ENCODE measurements at regions not wholly inside any gene's neighbourhood (a gene's known extent, or its start where the extent isn't known, plus 50 kb on each side); places are given as distances from the start of the nearest gene placed in this dataset.

DNA sequence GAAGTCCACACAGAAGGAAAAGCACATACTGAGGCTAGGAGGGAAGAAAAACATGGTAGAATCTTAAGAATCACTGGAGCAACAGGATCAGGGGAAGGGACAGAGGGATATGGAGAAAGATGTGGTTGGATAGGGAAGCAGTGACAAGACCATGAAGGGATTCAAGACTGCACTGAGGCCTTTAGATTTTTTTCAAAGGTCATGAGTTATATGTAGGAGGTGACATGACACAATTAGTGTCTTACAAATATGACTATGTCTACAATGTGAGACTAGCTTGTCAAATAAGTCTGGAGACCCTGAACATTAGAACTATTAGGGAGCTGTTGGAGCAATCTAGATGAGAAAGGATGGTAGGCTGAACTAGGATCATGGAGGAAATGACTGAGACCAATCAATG is 1130.3 kb upstream of the ZEB2 start:
- DNase-seq = no peak

DNA sequence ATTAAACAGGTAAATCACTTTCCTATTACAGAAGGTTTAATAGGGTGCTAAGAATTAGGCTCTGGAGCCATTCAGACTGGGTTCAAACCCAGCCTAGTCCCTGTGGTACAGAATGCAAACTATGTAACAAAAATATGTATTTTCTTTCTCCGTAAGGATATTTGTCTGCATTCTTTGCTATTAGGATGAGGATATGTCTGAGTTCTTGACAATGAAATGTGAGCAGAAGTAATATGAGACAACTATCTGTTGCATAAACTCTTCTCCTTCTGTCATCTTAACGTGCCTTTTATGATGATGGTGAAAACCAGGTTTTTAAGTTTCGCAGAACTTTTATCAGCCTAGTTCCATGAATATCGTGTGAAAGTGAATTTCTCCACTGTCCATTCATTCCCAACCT is 1129.1 kb upstream of the ZEB2 start:
- DNase-seq = no peak

DNA sequence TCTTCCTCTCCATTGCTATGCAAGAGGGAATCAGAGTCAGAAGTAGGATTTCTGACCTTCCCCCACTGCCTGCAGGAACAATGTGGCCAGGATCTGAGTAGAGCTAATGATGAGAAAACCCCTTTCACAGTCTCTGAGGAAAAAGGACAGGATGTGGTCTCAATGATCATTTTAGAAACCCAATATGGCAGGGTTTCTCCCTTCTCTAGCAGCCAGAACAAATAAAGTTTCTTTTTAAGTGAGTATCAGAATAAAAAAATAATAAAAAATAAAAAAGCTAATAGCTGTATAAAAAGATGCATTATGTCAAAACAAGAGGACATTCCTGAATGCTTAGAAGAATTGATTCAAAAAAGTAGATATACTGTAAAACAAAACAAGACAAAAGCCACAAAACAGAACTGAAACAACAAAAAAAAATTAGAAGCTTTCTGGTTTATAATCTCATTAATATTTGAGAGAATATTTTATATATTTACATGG is 1124.9 kb upstream of the ZEB2 start:
- DNase-seq = no peak

DNA sequence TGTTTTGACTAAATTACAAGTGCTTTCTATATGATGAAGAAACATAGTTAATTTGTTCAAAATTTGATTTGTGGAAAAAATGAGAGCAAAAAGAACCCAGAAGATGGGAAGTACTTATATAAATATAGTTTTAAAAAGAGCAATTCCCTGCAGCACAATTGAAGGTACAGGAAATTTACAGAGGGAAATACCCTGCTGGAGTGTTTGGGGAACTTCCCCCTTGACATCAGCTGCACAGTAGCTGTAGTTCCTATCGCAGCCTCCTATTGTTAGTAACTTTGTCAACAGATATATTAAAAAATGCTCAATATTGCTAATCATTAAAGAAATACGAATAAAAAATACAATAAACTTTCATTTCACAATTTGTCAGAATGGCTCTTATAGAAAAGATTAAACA is 1118.8 kb upstream of the ZEB2 start:
- no peak for DNase-seq

DNA sequence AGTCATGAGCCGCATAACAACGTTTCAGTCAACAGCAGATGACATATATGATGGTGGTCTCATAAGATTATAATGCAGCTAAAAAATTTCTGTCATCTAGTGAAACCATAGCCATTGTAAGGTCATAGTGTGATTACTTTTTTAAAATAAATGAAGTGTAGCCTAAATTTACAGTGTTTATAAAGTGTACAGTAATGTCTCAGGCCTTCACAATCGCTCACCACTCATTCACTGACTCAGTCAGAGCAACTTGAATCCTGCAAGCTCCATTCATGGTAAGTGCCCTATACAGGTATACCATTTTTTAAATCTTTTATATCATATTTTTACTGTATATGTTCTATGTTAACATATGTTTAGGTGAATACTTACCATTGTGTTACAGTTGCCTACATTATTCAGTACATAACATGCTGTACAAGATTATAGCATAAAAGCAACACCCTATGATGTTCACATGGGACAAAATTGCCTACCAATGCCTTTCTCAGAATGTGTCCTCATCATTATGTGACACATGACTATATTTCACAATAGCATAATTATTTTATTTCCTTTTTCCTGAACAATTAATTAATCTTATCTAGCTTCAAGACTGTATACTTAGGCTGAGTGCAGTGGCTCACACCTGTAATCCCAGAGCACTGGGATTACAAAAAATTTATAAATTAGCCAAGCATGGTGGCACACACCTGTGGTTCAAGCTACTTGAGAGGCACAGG is 1115.9 kb upstream of the ZEB2 start:
- no peak for DNase-seq

DNA sequence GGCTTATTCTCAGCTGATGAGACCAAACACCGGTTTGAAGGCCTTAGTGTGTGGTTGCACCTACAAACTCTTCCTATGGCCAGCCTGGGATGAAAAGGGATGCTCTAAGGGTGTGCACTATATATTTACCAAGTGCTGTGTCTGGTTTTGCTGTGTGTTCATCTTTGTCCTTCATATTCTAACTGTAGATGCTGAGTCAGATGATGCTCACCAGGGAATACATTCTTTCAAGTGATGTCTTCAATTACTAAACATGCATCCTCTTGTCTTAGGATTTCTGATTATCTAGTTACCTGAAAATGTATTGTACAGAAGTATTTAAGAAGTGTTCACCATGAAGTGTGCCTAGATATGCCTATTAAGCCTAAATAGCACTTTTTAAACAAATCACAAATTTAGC is 1111.6 kb upstream of the ZEB2 start:
- DNase-seq = no peak

DNA sequence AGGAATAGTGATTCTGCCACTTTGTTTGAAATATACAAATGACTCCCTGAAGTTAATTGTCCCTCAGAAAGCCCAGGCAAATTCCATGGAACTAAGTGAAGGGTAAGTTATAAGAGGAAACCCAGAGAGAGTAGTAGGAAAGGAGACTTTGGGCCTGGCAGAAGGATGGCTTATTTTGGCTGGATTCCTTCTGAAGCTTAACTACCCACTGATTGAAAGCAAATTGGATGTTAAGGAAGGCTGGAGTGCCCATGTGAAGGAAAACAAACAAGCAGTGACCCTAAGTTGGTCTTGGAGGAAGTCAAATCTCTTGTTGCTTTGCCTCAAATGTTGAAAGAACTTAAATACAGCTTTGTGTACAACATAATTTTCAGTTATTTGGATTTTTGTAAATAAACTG is 1106.4 kb upstream of the ZEB2 start:
- no peak for DNase-seq

DNA sequence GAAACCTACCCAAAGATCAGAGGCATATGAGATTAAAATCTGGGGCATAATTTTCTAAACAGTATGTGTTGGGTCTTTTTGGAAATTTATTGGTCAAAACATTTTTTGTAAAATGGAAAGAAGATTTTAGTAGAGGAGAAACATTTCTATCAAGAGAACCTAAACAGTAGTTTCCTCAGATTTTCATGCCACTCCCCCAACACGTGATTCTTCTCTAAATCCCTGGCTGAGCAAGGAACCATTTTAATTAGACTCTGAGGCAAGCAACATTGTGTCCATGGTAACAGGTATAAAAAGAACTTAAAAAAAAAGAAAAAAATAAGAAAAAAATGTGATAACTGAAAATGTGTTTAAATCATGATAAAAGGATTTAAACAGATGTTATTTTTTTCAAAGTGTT is 1105.2 kb upstream of the ZEB2 start:
- no peak for DNase-seq

DNA sequence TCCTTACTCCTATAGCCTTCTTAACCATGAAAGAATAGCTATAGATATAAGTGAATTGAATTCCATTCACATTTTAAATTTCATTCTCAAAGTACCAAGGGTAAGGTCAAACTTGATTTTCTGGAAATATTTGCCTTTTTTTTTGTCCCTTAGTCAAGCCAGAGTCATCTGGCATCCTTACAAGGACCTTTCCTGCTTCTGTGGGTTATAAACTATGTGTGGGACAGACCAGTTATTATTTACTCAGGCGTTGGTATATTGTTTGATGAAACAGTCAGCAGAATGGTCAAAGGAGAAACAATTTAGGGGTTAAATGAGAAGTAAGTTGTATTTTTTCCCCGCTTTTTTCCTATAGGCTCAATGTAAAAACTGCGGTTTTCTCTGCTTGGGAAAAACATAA is 1103.2 kb upstream of the ZEB2 start:
- no peak for DNase-seq

DNA sequence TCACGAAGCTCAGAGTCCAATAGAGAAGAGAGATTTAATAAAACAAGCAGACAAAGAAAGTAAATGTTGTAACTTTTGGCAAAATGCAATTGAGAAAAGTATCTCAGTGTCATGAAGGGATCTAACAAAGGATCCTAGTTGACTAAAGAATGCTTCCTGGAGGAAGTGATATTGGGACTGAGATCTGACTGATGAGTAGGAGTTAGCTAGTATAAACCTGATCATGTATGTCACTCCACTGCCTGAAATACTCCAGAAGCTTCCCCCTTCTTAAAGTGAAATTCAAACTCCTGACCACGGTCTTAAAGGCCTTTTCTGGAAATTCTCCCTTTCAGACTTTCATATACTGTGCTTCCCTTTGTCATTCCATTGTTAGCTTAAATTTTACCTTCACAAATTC is 1102.4 kb upstream of the ZEB2 start:
- no peak for DNase-seq

DNA sequence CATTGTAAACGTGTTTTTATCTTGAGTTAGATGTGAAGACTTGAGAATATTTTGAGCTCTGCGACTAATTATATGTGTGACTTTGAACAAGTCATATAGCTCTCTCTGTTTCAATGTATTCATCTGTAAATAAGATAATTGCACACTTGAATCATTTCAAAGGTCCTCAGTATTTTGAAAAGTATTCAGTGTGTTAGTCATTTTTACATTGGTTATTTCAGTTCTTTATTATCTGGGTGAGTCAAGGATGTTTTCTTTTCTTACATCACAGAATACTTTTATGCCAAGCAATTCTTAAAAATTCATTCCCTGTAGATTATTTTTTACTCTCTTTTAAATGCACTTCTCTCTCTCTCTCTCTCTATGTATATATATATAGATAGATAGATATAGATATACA is 1098.0 kb upstream of the ZEB2 start:
- DNase-seq = no peak

DNA sequence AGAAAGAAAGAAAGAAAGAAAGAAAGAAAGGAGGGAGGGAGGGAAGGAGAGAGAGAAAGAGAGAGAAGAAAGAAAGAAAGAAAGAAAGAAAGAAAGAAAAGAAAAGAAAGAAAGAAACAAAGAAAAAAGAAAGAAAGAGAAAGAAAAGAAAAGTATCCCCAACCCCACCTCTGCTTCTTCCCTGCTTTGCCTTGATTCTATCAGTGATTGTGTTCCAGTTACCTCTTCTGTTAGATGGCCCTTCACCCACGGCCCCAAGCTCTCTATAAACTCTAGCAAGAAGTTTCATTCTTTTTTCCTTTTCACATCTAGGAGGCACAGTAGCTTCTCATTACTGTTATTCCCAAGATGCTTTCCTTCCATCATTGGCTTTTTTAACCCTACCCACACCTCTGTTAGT is 1097.5 kb upstream of the ZEB2 start:
- no peak for DNase-seq

DNA sequence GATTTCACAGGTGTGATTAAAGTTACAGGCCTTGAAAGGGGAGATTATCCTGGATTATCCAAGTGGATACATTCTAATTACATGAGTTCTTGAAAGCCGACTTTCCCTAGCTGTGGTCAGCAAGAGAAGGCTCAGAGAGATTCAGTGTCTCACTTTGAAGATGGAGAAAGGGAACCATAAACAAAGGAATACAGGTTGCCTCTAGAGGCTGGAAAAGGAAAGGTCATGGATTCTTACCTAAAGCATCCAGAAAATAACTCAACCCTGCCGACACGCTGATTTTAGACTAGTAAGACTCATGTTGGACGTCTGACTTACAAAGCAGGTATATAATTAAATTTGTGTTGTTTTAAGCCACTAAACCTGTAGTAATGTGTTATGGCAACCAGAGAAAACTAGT is 1095.7 kb upstream of the ZEB2 start:
- DNase-seq = no peak

DNA sequence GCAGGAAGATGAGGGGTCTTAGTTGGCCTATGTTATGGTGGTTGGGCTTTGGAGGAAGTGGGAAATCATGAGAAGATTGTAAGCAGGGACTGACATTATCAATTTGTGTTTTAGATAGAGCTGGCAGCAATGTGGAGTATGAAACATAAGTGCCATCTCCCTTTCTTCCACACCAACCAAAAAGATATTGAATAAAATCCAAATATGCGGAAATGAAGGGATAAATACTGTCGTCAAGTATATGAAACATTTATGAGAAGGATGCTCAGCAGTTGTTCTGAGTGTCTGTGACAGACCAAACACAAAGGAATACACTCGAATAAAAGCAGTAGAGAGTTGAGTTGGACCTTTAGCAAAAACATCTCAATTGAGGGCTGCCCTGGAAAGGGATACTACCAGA is 1090.0 kb upstream of the ZEB2 start:
- no peak for DNase-seq

DNA sequence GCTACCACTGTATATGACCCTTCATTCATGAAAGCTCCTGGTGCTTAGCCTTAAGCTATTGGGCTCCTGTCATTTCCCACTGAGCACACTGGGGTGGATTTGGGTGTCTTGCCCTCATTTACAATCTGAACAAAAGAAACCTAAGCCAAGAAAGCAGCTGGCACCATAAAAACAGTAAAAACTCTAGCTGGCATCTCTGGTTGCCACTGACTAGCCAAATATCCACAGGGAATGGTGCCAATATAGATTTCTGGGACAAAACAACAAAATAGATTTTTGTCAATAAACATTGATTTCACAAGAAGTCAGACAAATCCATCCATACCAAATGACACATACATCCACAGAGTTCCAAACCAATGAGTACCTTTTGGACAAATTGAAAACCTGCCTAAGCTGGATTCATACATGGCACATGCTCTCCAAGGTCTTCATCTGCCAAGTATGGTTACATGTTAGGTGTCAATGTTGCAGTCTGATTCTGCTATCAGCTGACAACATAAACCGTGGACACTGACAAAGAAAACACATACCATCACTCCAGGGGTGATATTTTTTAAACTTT is 1081.5 kb upstream of the ZEB2 start:
- no peak for DNase-seq

DNA sequence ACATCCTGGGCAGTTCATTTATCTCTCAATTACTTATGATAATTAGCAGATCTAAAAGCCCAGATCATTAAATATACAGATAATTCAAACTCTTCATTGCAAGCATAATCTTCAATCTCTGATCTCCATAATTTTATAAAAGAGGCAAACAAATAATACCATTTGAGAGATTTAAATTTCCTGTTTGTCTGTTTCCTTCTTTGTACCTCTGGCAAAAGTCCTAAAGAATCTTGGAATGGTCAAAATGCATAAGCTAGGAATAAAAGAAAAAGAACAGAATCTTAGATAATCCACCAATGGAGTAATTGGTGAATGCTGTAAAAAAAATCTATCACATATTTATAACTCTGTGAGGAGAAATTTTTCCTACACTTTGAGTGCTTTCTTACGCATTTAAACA is 1080.9 kb upstream of the ZEB2 start:
- no peak for DNase-seq

DNA sequence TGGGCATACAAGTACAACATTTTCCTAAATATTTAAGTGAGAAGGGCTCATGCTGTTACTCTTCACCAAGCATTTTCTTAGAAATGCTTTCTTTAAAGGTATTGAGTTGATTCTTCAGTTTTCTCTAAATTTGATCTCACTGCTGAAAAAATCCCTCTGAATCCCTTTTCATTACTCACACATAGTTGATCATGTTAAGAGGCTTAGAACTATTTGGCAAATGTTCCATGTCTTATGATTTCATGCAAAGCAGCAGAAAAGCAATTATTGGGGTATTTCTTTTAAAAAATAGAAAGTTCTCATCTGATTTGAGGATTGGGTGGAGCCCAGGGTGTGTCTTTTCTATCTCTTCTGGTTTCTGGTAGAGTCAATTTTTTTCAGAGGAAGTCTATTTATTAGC is 1079.8 kb upstream of the ZEB2 start:
- no peak for DNase-seq

DNA sequence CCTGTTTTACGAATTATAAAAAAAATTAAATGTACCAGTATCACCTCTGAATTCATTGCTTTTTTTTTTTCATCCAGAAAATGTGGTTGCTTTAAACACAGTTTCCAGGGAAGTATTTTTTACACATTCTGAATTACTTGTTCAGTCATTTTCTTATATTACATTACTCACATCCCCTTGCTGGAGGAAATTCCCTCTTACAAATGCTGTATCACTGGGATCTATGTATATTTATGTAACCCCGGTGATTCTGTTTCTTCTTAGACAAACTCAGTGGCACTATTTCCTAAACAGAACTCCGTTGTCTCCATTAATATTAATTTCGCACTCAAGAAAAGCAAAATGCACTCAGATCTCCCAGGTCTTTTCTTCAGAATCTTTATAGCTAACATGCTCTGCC is 1078.5 kb upstream of the ZEB2 start:
- DNase-seq = no peak

DNA sequence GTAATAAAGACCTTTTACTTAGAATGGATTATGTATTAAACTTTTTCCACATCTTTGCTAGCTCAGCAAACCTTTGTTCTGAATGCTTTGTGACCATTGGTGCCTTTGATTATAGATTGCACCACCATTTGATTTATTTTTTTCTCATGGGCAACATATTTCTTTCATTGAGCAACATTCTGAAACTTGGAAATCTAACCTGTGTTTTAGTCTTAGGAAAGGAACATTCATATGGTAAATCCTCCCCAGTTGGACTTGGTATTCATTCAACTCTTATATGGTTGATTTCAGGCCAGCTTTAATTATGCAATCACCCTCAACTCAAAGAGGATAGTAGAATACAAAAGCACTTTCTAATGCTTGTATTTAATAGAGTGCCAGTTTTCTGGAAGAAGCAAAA is 1077.9 kb upstream of the ZEB2 start:
- DNase-seq = no peak

DNA sequence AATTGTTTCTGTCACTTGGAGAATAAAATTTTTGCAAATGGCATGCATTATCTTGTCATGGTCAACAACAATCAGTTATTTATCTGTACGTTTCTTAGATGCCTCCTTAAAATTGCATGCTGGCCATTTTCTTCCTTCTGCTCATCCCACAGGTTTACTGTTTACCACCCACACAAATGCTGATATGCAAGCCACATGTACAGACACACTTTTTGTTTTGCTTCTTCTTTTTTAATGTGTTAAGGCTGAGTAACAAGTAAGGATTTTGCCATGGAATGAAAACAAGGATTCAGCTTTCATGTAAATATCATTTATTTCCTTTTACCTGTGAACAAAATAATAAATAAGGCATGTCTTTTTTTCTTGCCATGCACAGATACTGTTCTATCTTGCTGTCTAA is 1077.1 kb upstream of the ZEB2 start:
- DNase-seq = no peak

DNA sequence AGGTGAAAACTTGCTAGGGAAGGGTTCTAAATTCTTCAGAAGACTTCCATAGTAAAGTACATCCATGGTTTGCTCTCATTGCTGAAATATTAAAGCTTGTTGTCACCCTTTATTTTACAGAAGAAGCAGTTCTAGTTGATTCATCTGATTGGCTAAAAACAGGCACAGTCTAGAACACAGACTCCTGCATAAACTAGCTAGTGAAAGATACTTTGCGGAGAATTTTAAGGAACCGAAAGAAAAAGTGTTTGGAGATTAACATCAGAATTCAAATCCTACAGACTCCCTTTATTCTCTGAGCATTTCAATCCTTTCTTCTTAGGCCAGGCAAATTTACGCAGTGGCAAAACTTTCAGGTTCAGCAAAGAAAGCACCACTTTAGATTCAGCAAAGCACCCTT is 1076.5 kb upstream of the ZEB2 start:
- no peak for DNase-seq

DNA sequence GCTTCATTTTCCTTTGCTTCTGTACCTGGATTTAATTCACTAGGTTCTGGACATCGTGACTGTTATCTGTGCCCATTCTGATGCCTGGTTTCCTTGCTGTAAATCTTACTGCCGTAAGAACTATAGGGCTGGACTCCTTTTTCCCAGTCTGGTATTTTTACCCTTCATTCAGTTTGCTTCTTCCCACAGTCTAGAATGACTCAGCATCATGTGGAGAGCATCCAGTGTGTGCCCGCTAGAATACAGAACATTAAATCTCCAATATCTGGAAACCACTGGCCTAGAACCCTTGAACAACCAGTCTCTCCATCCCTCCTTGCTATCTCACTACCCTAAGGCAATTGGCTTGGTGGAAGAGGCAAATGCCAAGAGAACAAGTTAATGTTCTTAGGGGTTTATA is 1075.4 kb upstream of the ZEB2 start:
- no peak for DNase-seq

DNA sequence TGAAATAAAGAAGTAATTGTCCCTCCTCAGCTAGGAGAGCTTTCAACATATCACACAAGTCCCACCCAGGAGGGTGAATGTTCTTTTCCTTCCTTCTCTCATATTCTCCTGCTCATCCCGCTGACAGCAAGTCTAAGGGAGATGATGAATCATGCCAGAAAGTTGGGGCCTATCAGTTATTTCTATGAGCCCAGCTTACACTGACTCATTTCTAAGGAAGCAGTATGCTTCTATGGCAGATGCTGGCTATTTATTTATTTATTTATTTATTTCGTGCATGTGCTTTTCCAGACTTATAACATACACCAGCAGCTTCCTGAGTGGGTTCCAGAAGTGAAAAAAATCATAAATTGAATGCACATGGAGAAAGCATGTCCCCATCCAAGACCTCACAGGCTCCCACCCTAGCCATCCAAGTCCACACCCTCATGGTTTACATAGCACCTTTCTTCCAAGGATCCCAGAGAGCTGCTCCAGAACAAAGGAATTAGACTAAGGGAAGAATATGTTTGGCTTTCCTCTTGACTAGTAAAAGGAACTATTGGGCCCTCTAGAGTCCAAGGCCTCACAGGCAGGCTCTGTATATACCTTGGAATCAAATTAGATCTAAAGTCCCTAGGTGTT is 1074.2 kb upstream of the ZEB2 start:
- DNase-seq = peak; percentile 48

DNA sequence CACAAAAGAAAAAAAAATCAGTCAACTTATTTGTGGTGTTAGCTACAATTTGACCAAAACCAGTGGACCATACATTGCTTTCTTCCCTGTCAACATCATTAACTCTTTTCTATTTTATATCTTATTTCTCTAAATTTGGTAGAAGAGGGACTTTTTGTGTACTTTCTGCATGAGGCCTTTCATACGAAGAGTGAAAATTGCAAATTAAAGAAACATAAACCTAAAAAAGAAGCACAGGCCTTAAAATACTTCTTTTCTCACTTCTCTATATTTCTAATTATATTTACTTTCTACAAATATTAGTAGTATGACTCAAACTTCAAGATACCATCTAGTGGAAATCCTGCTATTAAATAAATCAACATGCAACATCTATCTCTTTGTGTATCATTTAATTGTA is 1073.4 kb upstream of the ZEB2 start:
- no peak for DNase-seq

DNA sequence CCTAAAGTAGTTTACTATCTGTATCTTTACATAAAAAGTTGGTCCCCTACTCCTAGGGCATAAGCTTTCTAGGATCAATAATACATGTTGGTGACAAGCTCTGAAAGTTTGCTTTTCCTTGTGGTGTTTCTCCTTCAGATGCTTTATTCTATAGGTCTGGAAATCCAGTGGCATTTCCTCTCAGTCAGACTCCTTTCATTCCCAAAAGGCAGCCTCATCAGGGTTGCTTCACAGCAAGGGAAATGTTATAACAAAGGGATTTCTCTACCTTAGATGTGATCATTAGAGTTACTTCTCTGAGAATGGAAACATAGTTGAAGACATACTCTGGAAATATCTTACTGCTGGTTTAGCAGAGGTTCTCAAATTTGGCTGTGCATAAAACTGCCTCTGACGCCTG is 1072.4 kb upstream of the ZEB2 start:
- no peak for DNase-seq
